DMS153 (cell line): ENCODE measurements at regions not wholly inside any gene's neighbourhood (a gene's known extent, or its start where the extent isn't known, plus 50 kb on each side); places are given as distances from the start of the nearest gene placed in this dataset.

Experiments
- DNase-seq: peaks from one replicate; lab custom pipeline; 2025; lab: John Stamatoyannopoulos, UW

DNA sequence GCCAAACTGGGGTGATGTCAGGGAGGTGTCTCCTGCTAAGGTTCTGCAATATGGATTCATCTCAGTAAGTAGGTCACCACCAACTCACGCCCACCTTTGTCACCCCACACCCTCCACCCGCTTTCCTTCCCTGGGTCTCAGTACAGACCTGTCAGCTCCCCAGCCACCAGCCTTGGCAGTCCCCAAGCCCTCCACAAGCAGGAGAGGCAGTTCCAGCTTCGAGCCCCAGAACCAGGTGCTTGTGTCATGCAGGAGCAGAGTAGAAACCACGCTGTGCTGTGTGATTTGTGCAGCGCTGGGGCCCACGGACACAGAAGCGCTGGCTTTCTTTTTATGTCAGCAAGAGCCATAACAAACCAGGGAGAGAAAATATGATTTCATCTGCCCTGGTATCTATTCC lies 89.0 kb upstream of the CDH4 start:
- DNase-seq: no peak

DNA sequence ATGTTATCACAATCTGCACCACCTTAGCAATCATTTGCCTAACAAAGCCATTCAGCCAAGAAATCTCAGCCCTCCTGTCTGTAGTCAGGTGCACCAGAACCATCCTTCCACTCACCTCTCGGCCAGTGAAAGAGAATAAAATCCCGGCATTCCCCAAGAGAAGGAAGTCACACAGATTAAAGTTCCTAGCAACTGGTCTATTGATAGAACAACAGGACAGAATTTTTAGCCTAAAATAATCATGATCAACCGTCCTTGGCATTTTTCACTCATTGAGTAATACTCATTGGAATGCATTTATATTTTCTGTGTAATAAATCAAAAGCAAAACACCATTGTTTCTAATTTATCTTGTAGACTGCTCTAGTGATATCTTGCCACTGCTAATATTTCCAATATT lies 85.7 kb upstream of the CDH4 start:
- DNase-seq: no peak

- DNase-seq: no peak
These were observed 83.5 kb upstream of the CDH4 start for GRCh38 chr20:61168605-61169004.

- DNase-seq: no peak
These were observed 82.2 kb upstream of the CDH4 start for GRCh38 chr20:61169874-61170273.

GRCh38 chr20:61170496-61171320 lies 81.4 kb upstream of the CDH4 start:
- no peak for DNase-seq

DNA sequence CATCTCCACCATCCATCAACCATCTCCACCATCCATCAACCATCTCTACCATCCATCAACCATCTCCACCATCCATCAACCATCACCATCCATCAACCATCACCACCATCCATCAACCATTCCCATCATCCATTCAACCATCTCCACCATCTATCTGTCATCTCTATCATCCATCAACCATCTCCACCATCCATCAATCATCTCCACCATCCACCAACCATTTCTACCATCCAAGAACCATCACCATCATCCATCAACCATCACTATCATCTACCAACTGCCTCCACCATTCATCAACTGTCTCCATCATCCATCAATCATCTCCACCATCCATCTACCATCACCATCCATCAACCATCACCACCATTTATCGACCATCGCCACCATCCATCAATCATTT lies 78.8 kb upstream of the CDH4 start:
- DNase-seq: no peak

- DNase-seq: no peak
These were observed 77.9 kb upstream of the CDH4 start for GRCh38 chr20:61173961-61174725.

DNA sequence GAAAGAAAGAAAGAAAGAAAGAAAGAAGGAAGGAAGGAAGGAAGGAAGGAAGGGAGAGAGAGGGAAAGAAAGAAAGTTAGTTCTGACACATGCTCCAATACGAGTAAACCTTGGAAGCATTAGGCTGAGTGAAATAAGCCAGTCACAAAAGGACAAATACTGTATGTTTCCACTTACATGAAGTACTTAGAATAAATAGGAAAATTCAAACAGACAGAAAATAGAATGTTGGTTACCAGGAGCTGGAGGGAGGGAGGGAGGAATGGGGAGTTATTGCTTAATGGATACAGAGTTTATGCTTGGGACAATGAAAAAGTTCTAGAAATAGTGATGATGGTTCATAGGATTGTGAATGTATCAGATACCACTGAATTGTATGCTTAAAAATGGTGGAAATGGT lies 75.2 kb upstream of the CDH4 start:
- DNase-seq: no peak

DNA sequence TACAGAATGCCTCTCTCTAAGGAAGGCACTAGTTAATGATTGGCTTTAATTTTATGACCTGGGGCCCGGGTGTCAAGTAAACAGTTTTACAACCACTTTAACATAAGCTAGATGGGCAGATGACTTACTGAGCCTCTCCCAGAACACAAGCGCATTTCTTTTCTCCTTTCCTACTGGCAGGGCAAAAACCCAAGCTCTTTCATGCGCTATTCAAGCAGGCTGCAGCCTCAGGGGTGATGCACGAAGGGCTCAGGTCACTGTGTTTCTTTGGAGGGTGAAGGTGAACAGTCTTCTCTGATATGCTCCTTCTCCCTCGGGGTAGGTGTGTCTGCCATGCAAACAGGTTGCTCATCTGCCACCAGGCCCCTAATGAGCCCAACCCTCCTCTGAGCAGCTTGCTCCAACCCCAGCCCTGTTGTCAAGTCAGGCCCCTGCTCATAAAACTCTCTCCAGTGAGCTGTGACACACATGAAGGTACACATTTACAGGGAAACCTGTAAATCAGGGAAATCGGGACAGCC lies 73.5 kb upstream of the CDH4 start:
- no peak for DNase-seq

- DNase-seq: no peak
These were observed 67.9 kb upstream of the CDH4 start for GRCh38 chr20:61184194-61184593.

- DNase-seq: no peak
These were observed 66.9 kb upstream of the CDH4 start for GRCh38 chr20:61185181-61185580.

DNA sequence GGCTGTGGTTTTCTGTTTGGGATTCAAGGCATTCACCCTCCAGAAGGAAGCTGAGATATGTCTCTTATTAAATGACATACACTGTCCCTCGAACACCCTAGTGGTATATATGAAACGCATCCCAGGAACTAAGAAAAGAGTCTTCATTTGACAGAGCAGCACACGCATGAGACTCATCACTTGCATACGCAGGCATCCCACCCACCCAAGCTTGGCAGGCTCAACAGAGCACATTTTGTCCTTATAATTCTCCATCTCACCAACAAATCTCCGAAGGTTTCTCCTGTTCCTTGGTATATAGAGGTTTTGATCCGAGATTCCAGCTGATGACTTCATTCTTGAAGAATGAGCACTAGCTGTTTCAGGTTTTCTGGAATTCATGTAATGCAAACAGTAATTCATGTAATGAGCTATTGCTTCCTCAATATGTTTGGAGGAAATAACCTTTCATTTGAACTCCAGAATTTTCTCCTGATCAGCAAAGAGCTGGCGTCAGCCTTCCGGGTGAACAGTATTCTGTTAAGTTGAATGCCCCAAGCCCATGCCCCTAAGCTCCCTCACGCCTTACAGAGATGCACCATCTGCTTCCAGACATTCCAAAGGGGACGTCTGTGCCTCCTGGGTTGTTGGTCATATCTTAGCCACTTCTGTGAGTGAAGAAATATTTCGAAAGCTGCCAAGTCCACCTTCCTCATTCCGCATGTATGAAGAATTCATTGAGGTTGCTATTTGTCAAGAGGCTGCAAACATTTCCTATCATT lies 66.0 kb upstream of the CDH4 start:
- DNase-seq: no peak

GRCh38 chr20:61186771-61187472 lies 65.1 kb upstream of the CDH4 start:
- no peak for DNase-seq

DNA sequence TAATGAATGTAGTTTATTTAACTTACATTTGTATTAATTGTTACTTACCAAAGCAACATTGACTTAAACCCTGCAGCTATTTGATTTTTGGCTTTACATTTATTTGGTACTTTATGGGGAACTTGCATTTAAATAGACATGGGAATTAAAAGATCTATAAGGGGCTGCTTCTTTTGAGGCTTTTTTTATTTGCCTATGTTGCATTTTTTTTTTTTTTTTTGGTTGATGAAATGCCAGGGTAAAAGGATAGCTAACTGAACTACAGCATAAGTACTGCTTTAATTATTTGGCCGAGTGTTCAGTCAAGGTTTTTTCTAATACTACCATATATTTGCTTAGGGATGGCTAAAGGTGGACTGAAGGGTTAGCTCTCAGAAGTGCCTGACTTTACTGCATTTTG lies 62.5 kb upstream of the CDH4 start:
- DNase-seq: no peak

DNA sequence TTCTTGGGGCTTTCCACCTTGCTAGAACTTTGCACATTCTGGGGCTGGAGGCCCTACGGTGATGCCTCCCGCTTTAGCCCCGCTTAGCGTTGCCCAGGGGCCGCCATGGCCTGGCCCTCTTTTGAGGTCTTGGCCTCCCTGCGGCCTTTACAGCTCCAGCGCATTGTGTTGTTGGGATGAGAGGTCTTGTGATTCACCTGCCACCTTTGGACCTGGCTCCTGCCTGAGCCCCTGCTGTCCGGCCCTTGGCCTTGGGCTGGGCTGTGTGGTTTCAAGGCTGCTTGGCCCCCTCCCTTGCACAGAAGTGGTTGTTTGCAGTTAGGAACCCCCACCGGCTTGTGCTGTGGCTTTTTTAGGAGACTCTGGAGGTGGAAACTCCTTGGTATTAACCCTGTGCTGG lies 61.0 kb upstream of the CDH4 start:
- DNase-seq: no peak

GRCh38 chr20:61192337-61192950 lies 59.6 kb upstream of the CDH4 start:
- no peak for DNase-seq

- no peak for DNase-seq
These were observed 58.9 kb upstream of the CDH4 start for GRCh38 chr20:61193164-61193563.
